Uterus (tissue), 2 donors: ENCODE measurements at regions not wholly inside any gene's neighbourhood (a gene's known extent, or its start where the extent isn't known, plus 50 kb on each side); places are given as distances from the start of the nearest gene placed in this dataset.

Experiments
- CTCF ChIP-seq, 4 experiments: fragments of 200-600 bp in 2 of 4; fragments of 450-650 bp in 2 of 4; sonication (generic) in 2 of 4; IDR thresholded peaks; one replicate each; pipeline ENCODE4 v1.5.1; 2016 to 2019; ENCODE audit warnings: antibody characterized with exemption in 4 of 4, mild to moderate bottlenecking in 2 of 4, moderate library complexity in 1 of 4
- POLR2A ChIP-seq, 2 donors: fragments of 450-650 bp; IDR thresholded peaks; one replicate each; pipeline ENCODE4 v1.6.1; 2016; ENCODE audit warnings: antibody characterized with exemption in 2 of 2, mild to moderate bottlenecking in 1 of 2, moderate library complexity in 1 of 2

DNA sequence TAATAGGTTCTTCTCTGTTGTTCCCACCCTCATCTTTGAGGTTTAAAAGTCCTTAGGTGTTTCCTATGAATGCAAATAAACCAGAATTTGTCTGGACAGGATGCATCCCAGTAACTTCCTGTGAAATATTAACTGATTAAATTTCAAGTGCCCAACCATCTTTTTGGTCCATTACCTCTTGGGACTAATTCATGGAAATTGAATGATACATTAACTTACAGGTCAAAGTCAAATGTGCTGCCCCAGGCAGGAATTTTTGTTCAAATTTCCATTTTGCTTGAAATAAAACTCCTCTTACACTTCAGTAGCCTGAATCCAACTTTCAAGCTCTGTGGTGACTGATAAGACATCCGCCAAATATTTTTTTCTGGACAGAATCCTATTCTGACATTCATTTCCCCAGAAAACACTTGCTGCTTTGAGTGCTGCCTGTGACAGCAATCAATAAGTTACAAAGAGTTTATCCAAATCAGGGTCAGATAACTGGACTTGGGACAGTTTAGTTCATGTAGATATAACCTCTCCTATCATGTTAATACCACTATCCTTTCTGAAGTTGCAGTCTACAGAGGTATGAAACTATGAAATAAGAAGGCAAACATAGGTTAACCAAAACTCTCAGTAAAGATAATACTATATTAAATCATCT is 383.5 kb downstream of the POM121L12 start:
- TF ChIP-seq CTCF (IDR thresholded peaks at IDR 0.05) (no peak), POLR2A (IDR thresholded peaks at IDR 0.05) (no peak)
